PC-9 (cell line): ENCODE measurements at regions not wholly inside any gene's neighbourhood (a gene's known extent, or its start where the extent isn't known, plus 50 kb on each side); places are given as distances from the start of the nearest gene placed in this dataset.

Experiments
- BruUV-seq: library from RNA; stranded (reverse); fragments of 400-500 nt; replicated peaks from 2 replicates; lab custom pipeline; 2021; lab: Mats Ljungman, UMichigan
- CTCF ChIA-PET: fragments of 300-600 bp; sonication (Branson Sonifier 250); formaldehyde crosslinking; loops from one replicate; lab custom pipeline; 2022; ENCODE audit warnings: antibody characterized with exemption; lab: Charles Lee
- POLR2A ChIA-PET: fragments of 300-600 bp; sonication (Branson Sonifier 250); formaldehyde crosslinking; loops from one replicate; lab custom pipeline; 2022; ENCODE audit warnings: antibody characterized with exemption; ENCODE audit not compliant: unreplicated experiment; lab: Charles Lee
- DNase-seq, 2 experiments: peaks; one replicate each; pipeline versions ENCODE4 v3.0.0 to v3.0.0-alpha.2; 2015 to 2022; ENCODE audit warnings: mixed read lengths in 1 of 2
- H2AFZ ChIP-seq: fragments of 200-600 bp; sonication (generic); 2 replicates; pipeline ENCODE4 v1.8.1; 2017; ENCODE audit warnings: antibody characterized with exemption
- H3F3A ChIP-seq: fragments of 200-600 bp; sonication (generic); 2 replicates; pipeline ENCODE4 v1.8.1; 2017; ENCODE audit warnings: antibody characterized with exemption, mild to moderate bottlenecking, low read depth; ENCODE audit not compliant: insufficient read depth
- H3K27ac ChIP-seq: fragments of 200-600 bp; sonication (generic); 2 replicates; pipeline ENCODE4 v1.6.1; 2016; ENCODE audit warnings: mixed run types
- H3K27me3 ChIP-seq: fragments of 200-600 bp; sonication (generic); 2 replicates; pipeline ENCODE4 v1.6.1; 2016; ENCODE audit warnings: low read depth, mixed run types; ENCODE audit not compliant: insufficient read depth
- H3K36me3 ChIP-seq: fragments of 200-600 bp; sonication (generic); 2 replicates; pipeline ENCODE4 v1.6.1; 2016; ENCODE audit warnings: low read depth, mixed run types
- H3K4me1 ChIP-seq: fragments of 200-600 bp; sonication (generic); replicated peaks from 2 replicates; pipeline ENCODE4 v1.6.1; 2016; ENCODE audit warnings: mixed run types; ENCODE audit not compliant: insufficient read depth
- H3K4me2 ChIP-seq: fragments of 200-600 bp; sonication (generic); 2 replicates; pipeline ENCODE4 v1.6.1; 2017; ENCODE audit warnings: mixed run types
- H3K4me3 ChIP-seq: fragments of 200-600 bp; sonication (generic); 2 replicates; pipeline ENCODE4 v1.6.1; 2016; ENCODE audit warnings: mixed run types
- H3K79me2 ChIP-seq: fragments of 200-600 bp; sonication (generic); 2 replicates; pipeline ENCODE4 v1.6.1; 2017; ENCODE audit warnings: low read depth, mixed run types
- H3K9me2 ChIP-seq: fragments of 200-600 bp; sonication (generic); 2 replicates; pipeline ENCODE4 v1.8.1; 2017; ENCODE audit warnings: mild to moderate bottlenecking; ENCODE audit not compliant: insufficient read depth
- H3K9me3 ChIP-seq: fragments of 200-600 bp; sonication (generic); 2 replicates; pipeline ENCODE4 v1.8.1; 2016; ENCODE audit warnings: low read depth; ENCODE audit not compliant: insufficient read depth
- H4K20me1 ChIP-seq: fragments of 200-600 bp; sonication (generic); 2 replicates; pipeline ENCODE4 v1.8.1; 2017; ENCODE audit not compliant: insufficient read depth
- EZH2 ChIP-seq: fragments of 200-600 bp; sonication (generic); IDR thresholded peaks from 2 replicates; pipeline ENCODE4 v1.8.0; 2017; ENCODE audit warnings: antibody characterized with exemption, low read depth
- intact Hi-C: fragments of 100-400 bp; cut with micrococcal nuclease; formaldehyde crosslinking; loops from one replicate; pipeline ENCODE4 v1.10.0; 2022; ENCODE audit not compliant: unreplicated experiment
- TF ChIP-seq, protein P1 (sequence below): fragments of 200-600 bp; sonication (generic); conservative IDR thresholded peaks from 2 replicates; pipeline ENCODE4 v1.6.1; 2017; ENCODE audit warnings: mixed run types, antibody characterized with exemption, mild to moderate bottlenecking, moderate library complexity

DNA sequence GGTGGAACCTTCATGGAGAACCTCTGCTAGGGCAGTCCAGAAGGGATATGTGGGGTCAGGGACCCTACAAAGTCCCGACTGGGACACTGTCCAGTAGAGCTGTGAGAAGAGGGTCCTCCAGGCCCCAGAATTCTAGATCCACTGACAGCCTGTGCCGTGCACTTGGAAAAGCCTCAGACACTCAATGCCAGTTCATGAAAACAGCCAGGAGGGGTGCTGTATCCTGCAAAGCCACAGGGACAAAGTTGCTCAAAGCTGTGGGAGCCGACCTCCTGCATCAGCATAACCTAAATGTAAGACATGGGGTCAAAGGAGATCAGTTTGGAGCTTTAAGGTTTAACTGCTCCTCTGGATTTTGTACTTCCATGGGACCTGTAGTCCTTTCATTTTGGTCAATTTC is 448.8 kb upstream of the CADM2 start:
- intact Hi-C loops, result no loop called here
- ChIA-PET CTCF (no interaction called here), POLR2A (no interaction called here)
- Histone ChIP-seq H3K9me2 (no peaks in the 10 kb centered on the region), H3K4me2 (no peak overlapping the region), H2AFZ (no peak overlapping the region), H3F3A (no peaks in the 10 kb centered on the region), H3K27ac (no peak overlapping the region), H3K79me2 (no peaks in the 10 kb centered on the region), H4K20me1 (no peaks in the 10 kb centered on the region), H3K27me3 (no peaks in the 10 kb centered on the region), H3K4me3 (no peak overlapping the region), H3K4me1 (no peaks in the 10 kb centered on the region), H3K36me3 (no peaks in the 10 kb centered on the region), H3K9me3 (no peaks in the 10 kb centered on the region)
- BruUV-seq, result no TSS peak
- no peak for TF ChIP-seq EZH2
- TF ChIP-seq, protein P1, sequence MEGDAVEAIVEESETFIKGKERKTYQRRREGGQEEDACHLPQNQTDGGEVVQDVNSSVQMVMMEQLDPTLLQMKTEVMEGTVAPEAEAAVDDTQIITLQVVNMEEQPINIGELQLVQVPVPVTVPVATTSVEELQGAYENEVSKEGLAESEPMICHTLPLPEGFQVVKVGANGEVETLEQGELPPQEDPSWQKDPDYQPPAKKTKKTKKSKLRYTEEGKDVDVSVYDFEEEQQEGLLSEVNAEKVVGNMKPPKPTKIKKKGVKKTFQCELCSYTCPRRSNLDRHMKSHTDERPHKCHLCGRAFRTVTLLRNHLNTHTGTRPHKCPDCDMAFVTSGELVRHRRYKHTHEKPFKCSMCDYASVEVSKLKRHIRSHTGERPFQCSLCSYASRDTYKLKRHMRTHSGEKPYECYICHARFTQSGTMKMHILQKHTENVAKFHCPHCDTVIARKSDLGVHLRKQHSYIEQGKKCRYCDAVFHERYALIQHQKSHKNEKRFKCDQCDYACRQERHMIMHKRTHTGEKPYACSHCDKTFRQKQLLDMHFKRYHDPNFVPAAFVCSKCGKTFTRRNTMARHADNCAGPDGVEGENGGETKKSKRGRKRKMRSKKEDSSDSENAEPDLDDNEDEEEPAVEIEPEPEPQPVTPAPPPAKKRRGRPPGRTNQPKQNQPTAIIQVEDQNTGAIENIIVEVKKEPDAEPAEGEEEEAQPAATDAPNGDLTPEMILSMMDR, result no peak
- DNase-seq, result no peak

DNA sequence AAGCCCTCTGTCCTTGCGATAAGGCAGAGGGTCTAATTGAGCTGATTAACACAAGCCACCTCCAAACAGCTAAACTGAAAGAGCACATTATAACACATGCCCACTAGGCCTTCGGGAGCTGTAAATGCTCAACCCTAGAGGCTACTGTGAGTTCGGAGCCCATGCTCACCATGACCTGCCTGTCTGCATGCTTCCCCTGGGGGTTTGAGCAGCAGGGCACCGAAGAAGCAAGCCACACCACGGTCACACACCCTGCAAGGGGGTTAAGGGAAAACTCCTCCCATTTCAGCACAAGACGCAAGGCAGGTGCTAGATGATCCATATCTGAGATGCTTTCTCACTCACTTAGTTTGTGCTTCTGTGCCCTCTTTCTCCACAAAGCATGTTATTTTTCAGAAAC is 435.9 kb upstream of the CADM2 start:
- no peaks in the 10 kb centered on the region for H3K79me2 ChIP-seq
- no peak overlapping the region for H3K27ac ChIP-seq
- ChIA-PET POLR2A (no interaction called here), CTCF (no interaction called here)
- no peak for DNase-seq
- no peaks in the 10 kb centered on the region for H3F3A ChIP-seq
- H2AFZ ChIP-seq, result no peak overlapping the region
- H3K4me1 ChIP-seq, result no peaks in the 10 kb centered on the region
- BruUV-seq, result no TSS peak
- no peaks in the 10 kb centered on the region for H3K9me3 ChIP-seq
- no peak overlapping the region for H3K4me2 ChIP-seq
- intact Hi-C loops, result no loop called here
- no peaks in the 10 kb centered on the region for H4K20me1 ChIP-seq
- H3K27me3 ChIP-seq, result no peaks in the 10 kb centered on the region
- H3K36me3 ChIP-seq, result no peaks in the 10 kb centered on the region
- no peak for TF ChIP-seq EZH2
- TF ChIP-seq, protein P1, result no peak
- H3K4me3 ChIP-seq, result no peak overlapping the region
- H3K9me2 ChIP-seq, result no peaks in the 10 kb centered on the region

DNA sequence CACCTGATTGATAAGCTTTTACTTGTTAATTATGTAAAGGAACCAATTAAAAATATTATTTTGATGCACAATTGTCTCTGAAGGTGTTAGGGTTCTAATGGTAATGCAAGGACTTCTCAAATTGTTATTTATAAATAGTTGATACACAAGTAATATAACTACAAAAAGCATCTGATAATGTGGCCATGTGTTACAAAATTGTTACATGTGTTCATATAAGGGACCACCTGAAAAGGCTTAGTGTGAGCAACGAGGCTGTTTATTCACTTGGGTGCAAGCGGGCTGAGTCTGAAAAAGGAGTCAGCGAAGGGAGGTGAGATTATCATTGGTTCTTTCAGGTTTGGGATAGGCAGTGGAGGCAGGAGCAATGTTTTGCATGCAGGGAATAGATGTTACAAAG is 421.9 kb upstream of the CADM2 start:
- H3K4me1 ChIP-seq, result no peaks in the 10 kb centered on the region
- no peaks in the 10 kb centered on the region for H3K79me2 ChIP-seq
- H3K9me3 ChIP-seq, result no peaks in the 10 kb centered on the region
- ChIA-PET POLR2A (no interaction called here), CTCF (no interaction called here)
- H3K36me3 ChIP-seq, result no peaks in the 10 kb centered on the region
- no peak for DNase-seq
- H3K4me3 ChIP-seq, result no peak overlapping the region
- no peaks in the 10 kb centered on the region for H4K20me1 ChIP-seq
- no peak overlapping the region for H3K4me2 ChIP-seq
- no peaks in the 10 kb centered on the region for H3F3A ChIP-seq
- TF ChIP-seq, protein P1, result no peak
- no peak for TF ChIP-seq EZH2
- intact Hi-C loops, result no loop called here
- H3K9me2 ChIP-seq, result no peaks in the 10 kb centered on the region
- H3K27me3 ChIP-seq, result no peaks in the 10 kb centered on the region
- BruUV-seq, result no TSS peak
- H2AFZ ChIP-seq, result no peak overlapping the region
- H3K27ac ChIP-seq, result no peak overlapping the region
